ENCODE measurements at regions not wholly inside any gene's neighbourhood (a gene's known extent, or its start where the extent isn't known, plus 50 kb on each side); places are given as distances from the start of the nearest gene placed in this dataset.
"Not testable (repeated sequence)": the region's sequence is repeated elsewhere in the genome, so short reads cannot be mapped to it uniquely, and the experiment has no call there.

DNA sequence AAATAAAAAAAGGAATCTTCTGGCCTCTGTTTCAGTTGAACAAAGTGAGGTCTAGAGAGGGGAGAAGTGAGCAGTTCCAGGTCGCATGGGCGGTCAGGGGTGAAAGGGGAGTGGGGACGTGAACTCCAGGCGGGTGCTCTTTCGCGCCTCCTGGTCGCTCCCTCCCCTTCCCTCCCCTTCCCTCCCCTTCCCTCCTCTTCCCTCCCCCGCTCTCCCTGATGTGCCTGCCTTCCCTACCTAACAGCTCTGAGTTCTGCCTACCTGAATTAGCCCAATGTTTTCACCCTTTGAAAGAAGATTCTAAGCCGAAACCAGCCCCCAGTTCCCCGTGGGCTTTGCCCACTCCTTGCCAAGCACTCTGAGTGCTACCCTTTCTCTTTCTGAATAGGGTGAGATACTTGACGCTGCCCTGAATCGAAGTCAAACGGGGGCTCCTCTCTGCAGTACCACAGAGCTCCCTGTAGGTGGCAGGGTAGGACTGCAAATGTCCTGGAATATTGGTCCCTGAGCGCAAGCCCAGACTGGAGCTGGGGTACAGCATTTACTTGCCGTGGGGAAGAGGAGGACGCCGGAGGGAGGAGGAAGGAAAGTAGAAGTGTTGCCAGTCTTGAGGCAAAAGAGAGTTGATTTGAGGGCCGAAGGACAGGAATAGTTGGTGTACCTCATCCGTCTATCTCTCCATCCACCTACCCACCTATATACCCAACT lies 214.4 kb downstream of the NPIPA7 start:
- H3K4me1 ChIP-seq, result not testable (repeated sequence)
- 7 to 8% methylated on average over 11 to 18 of the region's 19 CpGs for WGBS, 2 donors
- ATAC-seq, result peak; percentile 73

DNA sequence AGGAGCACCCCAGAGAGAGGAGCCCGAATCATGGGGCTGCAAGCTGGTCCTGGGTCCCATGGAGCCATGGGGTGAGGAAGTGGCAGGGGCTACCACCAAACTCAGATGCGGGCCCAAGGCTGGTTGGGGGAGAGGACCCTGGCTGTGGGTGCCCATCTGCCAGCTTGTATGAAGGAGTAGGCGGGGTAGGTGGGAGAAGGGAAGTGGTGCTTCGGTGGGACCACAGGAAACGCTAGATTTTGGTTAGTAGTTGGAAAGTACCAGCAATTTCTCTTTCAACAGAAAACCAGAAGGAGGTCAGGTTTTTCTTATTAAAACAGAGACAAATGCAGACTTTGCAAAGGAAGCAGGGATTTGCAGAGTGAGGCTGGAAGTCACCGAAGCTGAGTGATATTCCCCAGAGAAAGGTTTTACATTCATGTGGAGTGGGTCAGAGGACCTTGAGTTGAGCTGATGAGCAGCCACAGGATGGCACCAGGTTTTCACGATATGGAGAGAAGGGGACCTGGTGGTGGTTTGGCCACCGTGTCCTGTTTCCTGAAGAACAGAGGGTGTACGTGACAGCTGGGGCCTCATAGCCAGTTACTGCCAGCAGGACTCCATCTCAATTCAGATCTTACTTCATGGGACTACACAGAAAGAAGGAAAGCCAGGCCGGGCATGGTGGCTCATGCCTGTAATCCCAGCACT lies 216.2 kb downstream of the NPIPA7 start:
- H3K36me3 ChIP-seq (replicated peaks in 1 of 2; ENCODE audit: insufficient read depth in 1 of 2, low read depth in 2 of 2); intact Hi-C loops (cut with DNase I); H3K4me3 ChIP-seq; ATAC-seq; H3K9me3 ChIP-seq; H3K4me1 ChIP-seq; H3K27ac ChIP-seq; H3K27me3 ChIP-seq; DNase-seq: not testable (repeated sequence)
- WGBS, 2 donors, result 26% methylated on average over 3 of the region's 10 CpGs; no CpG with 5 or more reads in 1 of the 2 donors

More for the DNA sequence above, 214.4 kb downstream of the NPIPA7 start:
- H3K36me3 ChIP-seq (replicated peaks in 1 of 2; ENCODE audit: insufficient read depth in 1 of 2, low read depth in 2 of 2); H3K4me3 ChIP-seq; H3K27me3 ChIP-seq; H3K9me3 ChIP-seq; H3K27ac ChIP-seq; intact Hi-C loops (cut with DNase I): not testable (repeated sequence)
- TF ChIP-seq, protein P1, sequence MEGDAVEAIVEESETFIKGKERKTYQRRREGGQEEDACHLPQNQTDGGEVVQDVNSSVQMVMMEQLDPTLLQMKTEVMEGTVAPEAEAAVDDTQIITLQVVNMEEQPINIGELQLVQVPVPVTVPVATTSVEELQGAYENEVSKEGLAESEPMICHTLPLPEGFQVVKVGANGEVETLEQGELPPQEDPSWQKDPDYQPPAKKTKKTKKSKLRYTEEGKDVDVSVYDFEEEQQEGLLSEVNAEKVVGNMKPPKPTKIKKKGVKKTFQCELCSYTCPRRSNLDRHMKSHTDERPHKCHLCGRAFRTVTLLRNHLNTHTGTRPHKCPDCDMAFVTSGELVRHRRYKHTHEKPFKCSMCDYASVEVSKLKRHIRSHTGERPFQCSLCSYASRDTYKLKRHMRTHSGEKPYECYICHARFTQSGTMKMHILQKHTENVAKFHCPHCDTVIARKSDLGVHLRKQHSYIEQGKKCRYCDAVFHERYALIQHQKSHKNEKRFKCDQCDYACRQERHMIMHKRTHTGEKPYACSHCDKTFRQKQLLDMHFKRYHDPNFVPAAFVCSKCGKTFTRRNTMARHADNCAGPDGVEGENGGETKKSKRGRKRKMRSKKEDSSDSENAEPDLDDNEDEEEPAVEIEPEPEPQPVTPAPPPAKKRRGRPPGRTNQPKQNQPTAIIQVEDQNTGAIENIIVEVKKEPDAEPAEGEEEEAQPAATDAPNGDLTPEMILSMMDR (IDR thresholded peaks at IDR 0.05), result peak in 6 of 7 experiments; percentile 53 to 63 (median 57)
- DNase-seq, result peak; percentile 25 to 60 (median 48)

DNA sequence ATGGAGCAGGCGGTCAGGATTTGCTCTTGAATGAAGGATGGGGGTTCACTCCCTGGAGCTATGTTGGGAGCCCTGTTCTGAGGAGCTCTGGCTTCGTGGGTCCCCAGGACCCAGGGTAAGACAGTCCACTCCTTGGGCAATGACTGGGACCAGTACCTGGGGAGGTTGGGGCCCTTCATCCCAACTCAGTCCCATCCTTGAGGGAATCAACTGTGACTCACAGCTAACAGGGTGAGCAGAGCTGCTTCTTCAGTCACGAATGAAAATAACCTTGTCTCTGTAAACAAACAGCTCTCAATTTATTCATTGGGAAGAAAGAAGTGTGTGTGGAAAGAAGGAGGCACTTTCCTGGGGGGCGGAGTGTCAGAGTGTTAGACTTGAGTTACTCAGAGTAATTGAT lies 222.3 kb downstream of the NPIPA7 start:
- DNase-seq; H3K4me3 ChIP-seq; ATAC-seq; H3K27me3 ChIP-seq; H3K36me3 ChIP-seq (replicated peaks in 1 of 2; ENCODE audit: insufficient read depth in 1 of 2, low read depth in 2 of 2); H3K27ac ChIP-seq; intact Hi-C loops (cut with DNase I); H3K4me1 ChIP-seq; H3K9me3 ChIP-seq: not testable (repeated sequence)
- 50 to 62% methylated on average over 3 to 4 of the region's 4 CpGs for WGBS, 2 donors

DNA sequence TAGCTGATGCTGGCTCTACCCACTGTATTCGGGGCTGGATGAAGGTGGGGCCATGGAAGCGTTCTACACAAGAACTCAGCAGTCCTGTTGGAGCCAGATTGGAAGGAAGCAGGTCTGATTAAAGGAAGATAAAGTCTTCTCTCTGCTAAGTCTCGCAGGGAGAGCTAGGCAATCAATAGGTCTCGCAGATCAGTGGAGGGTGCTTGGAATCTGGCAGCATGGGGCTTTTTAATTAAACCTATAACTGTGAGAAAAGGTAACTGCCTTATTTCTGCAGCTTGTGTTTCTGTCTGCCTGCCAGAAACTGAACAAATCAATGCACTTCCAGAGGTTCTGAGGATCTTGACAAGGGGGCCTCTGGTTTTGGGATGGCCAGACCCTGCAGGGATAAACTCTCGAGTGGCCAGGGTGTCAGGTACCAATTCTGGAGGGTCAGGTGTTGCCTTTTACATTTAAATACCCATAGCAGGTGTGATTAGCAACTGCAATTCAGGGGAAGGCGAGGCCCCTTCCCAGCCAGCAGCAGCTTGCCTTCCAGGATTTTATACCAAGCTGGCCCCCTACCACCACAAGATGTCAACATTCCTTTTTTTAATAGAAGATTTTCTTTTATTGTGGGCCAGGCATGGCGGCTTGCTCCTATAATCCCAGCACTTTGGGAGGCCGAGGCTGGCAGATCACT lies 228.6 kb downstream of the NPIPA7 start:
- not testable (repeated sequence) for ATAC-seq, DNase-seq
- 44 to 61% methylated on average over 2 to 4 of the region's 8 CpGs for WGBS, 2 donors

DNA sequence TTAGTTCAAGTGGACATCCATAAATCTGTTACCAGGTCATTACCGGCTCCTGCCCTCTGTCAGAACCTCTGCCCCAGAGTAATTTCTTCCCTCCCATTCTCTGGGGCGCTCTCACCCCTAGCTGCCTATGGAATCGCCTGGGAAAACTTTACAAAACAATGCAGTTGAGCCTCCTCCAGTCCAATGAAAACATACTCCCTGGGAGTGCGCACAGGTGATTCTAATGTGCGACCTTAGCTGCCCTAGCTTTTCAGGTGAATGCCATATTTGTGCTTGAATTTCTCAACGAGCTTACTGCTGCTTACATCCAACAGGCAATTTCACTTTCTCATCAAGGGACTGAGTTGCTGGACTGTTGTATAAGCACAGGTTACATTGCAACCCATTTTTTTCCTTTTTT lies 230.7 kb downstream of the NPIPA7 start:
- H3K36me3 ChIP-seq (replicated peaks in 1 of 2; ENCODE audit: insufficient read depth in 1 of 2, low read depth in 2 of 2); H3K4me1 ChIP-seq; intact Hi-C loops (cut with DNase I); H3K27ac ChIP-seq; H3K4me3 ChIP-seq; H3K27me3 ChIP-seq; H3K9me3 ChIP-seq: not testable (repeated sequence)
- DNase-seq (peak in 3 of 4 donors; percentile 5 to 20 (median 13)), ATAC-seq (peak; percentile 50)
- 9 to 17% methylated on average over 6 of the region's 6 CpGs for WGBS, 2 donors

More for the DNA sequence above, 228.6 kb downstream of the NPIPA7 start:
- H3K27ac ChIP-seq; intact Hi-C loops (cut with DNase I); H3K9me3 ChIP-seq; H3K4me3 ChIP-seq; H3K27me3 ChIP-seq; H3K36me3 ChIP-seq (replicated peaks in 1 of 2; ENCODE audit: insufficient read depth in 1 of 2, low read depth in 2 of 2); H3K4me1 ChIP-seq: not testable (repeated sequence)

DNA sequence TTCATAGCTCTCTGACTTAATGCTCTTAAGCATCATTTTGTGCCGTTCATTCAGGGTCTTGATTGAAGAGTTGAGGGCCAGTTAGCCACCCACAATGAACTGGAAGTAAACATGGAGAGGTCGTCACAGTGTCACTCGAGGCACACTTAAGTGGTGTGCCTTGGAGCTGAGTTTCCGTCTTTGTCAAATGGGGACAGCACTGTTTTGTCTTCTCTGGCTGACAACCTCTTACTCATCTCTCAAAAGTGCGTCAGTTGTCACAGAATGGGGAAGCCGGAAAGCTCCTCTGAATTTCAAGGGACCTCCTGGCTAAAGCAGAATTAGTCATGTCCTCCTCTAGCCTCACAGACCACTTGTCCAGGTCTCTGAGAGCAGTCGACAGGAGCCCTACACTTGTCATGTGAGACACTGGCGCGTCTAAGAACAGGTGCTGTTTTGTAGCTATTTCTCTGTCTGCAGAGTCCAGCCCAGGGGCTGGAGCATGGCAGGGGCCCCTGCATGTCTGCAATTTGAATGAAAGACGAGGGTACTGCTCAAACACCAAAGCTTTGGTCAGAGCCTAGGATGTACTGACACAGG lies 231.5 kb downstream of the NPIPA7 start:
- H3K27me3 ChIP-seq; H3K36me3 ChIP-seq (replicated peaks in 1 of 2; ENCODE audit: insufficient read depth in 1 of 2, low read depth in 2 of 2); H3K4me1 ChIP-seq; intact Hi-C loops (cut with DNase I); ATAC-seq; DNase-seq; H3K27ac ChIP-seq; H3K9me3 ChIP-seq; H3K4me3 ChIP-seq: not testable (repeated sequence)
- WGBS, 2 donors, result 58 to 71% methylated on average over 1 to 4 of the region's 10 CpGs

DNA sequence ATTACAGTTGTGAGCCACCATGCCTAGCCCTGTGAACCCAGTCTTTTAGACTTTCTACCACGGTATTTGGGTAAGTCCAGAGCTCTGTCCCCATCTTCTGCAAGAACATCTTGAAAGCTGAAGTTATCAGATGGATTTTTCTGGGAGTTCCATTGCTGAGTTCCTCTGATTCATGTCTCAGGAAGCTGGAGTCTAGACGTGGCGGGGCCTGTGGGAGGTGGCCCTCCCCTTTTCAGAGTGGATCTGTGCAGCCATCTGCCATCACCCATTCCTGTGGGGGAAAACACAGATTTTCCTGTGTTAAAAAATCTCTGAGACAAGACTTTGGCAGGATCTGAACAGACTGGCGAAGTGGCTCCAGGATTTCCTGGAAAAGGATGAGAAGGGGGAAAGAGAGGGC lies 234.3 kb downstream of the NPIPA7 start:
- H3K4me3 ChIP-seq; intact Hi-C loops (cut with DNase I); DNase-seq; H3K27me3 ChIP-seq; H3K4me1 ChIP-seq; H3K36me3 ChIP-seq (replicated peaks in 1 of 2; ENCODE audit: insufficient read depth in 1 of 2, low read depth in 2 of 2); H3K9me3 ChIP-seq; H3K27ac ChIP-seq; ATAC-seq: not testable (repeated sequence)
- no CpG with 5 or more reads among the region's 4 CpGs for WGBS, 2 donors

DNA sequence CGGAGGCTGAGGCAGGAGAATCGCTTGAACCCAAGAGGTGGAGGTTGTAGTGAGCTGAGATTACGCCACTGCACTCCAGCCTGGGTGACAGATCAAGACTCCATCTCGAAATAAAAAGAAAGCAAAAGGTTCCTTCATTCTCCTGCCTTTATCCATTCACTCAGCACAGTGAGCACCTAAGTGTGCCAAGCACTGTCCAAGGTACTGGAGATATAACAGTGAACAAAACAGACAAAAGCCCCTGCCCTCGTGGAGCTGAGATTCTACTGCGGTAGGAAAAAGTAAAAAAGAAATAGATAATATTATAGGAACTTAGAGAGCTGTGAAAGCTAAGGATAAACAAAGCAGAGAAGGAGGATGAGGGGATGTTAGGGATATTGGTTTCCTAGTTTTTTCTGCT lies 235.5 kb downstream of the NPIPA7 start:
- H3K27ac ChIP-seq; DNase-seq; H3K4me3 ChIP-seq; H3K27me3 ChIP-seq; ATAC-seq; intact Hi-C loops (cut with DNase I); H3K36me3 ChIP-seq (replicated peaks in 1 of 2; ENCODE audit: insufficient read depth in 1 of 2, low read depth in 2 of 2); H3K9me3 ChIP-seq; H3K4me1 ChIP-seq: not testable (repeated sequence)
- WGBS, 2 donors, result 68% methylated on average over 5 to 6 of the region's 6 CpGs

DNA sequence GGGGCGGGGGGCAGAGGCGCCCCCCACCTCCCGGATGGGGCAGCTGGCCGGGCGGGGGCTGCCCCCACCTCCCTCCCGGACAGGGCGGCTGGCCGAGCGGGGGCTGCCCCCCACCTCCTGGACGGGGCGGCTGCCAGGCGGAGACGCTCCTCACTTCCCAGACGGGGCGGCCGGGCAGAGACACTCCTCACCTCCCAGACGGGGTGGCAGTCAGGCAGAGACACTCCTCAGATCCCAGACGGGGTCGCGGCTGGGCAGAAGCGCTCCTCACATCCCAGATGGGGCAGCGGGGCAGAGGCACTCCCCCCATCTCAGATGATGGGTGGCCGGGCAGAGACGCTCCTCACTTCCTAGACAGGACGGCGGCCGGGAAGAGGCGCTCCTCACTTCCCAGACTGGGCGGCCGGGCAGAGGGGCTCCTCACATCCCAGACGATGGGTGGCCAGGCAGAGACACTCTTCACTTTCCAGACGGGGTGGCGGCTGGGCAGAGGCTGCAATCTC lies 240.1 kb downstream of the NPIPA7 start:
- intact Hi-C loops (cut with DNase I); H3K4me3 ChIP-seq; H3K27ac ChIP-seq; H3K36me3 ChIP-seq (replicated peaks in 1 of 2; ENCODE audit: insufficient read depth in 1 of 2, low read depth in 2 of 2); H3K4me1 ChIP-seq; ATAC-seq; DNase-seq; H3K27me3 ChIP-seq; H3K9me3 ChIP-seq: not testable (repeated sequence)
- 87 to 94% methylated on average over 9 to 12 of the region's 33 CpGs for WGBS, 2 donors

DNA sequence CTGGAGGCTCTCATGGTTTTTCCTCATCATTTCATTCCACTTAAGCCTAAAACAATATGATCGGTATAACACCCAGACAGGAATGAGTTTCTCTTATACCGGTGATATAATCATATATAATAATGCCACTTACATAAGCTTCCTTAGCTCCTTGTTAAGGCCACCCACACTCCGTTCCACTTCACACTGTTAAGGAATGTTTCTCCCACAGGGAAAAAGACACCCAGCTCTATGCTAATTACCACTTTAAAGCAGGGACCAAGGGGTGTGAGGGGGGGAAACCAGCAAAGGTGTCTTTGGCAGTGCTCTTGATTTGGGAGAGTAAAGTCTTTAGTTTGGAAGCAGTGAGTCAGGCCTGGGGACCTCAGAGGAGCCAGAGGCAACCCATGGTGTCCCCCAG lies 245.4 kb downstream of the NPIPA7 start:
- DNase-seq; H3K36me3 ChIP-seq (replicated peaks in 1 of 2; ENCODE audit: insufficient read depth in 1 of 2, low read depth in 2 of 2): not testable (repeated sequence)

More for the DNA sequence above, 245.4 kb downstream of the NPIPA7 start:
- intact Hi-C loops (cut with DNase I); ATAC-seq; H3K4me3 ChIP-seq; H3K27me3 ChIP-seq; H3K27ac ChIP-seq; H3K4me1 ChIP-seq; H3K9me3 ChIP-seq: not testable (repeated sequence)
- 86 to 97% methylated on average over 2 of the region's 3 CpGs for WGBS, 2 donors

All from body of pancreas (tissue), 4 donors.